ENCODE measurements at regions not wholly inside any gene's neighbourhood (a gene's known extent, or its start where the extent isn't known, plus 50 kb on each side); places are given as distances from the start of the nearest gene placed in this dataset.

DNA sequence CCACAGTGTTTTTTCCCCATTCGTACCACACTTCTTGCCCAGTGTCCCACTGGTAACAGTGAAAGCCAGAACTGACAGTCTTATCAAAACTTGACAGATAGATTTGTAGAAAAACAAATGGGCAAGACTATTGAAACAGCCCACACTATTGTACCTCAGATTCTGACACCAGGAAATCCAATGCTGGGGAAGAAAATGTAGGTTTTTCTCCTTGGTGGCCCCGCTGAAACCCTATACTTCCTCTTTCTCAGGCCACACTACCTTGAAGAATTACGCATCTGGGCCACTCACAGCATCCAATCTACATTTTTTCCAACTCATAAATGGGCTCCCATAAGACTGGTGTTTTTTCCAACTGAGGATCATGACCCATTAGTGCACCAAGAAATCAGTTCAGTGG, 90.9 kb upstream of the HDDC2 start:
- no peak overlapping the region for H3K27ac ChIP-seq
- H3K27me3 ChIP-seq = no peaks in the 10 kb centered on the region
- no peaks in the 10 kb centered on the region for H3K9me3 ChIP-seq
- H3K36me3 ChIP-seq = no peaks in the 10 kb centered on the region
- no peaks in the 10 kb centered on the region for H3K4me1 ChIP-seq
- TF ChIP-seq, protein P1, sequence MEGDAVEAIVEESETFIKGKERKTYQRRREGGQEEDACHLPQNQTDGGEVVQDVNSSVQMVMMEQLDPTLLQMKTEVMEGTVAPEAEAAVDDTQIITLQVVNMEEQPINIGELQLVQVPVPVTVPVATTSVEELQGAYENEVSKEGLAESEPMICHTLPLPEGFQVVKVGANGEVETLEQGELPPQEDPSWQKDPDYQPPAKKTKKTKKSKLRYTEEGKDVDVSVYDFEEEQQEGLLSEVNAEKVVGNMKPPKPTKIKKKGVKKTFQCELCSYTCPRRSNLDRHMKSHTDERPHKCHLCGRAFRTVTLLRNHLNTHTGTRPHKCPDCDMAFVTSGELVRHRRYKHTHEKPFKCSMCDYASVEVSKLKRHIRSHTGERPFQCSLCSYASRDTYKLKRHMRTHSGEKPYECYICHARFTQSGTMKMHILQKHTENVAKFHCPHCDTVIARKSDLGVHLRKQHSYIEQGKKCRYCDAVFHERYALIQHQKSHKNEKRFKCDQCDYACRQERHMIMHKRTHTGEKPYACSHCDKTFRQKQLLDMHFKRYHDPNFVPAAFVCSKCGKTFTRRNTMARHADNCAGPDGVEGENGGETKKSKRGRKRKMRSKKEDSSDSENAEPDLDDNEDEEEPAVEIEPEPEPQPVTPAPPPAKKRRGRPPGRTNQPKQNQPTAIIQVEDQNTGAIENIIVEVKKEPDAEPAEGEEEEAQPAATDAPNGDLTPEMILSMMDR (IDR thresholded peaks at IDR 0.05) = no peak
- TF ChIP-seq POLR2A (IDR thresholded peaks at IDR 0.05) = no peak
- no peak for TF ChIP-seq POLR2AphosphoS5 (IDR thresholded peaks at IDR 0.05; ENCODE audit: insufficient read depth in 1 of 2, low read depth in 1 of 2)
- intact Hi-C loops (cut with DNase I) = no loop called here
- no peak for DNase-seq (ENCODE audit: extremely low spot score in 2 of 2)
- no peak overlapping the region for H3K4me3 ChIP-seq

GRCh38 chr6:125393449-125393858, 91.7 kb upstream of the HDDC2 start:
- Histone ChIP-seq H3K4me1 (no peaks in the 10 kb centered on the region), H3K4me3 (no peak overlapping the region), H3K27ac (no peak overlapping the region), H3K9me3 (no peaks in the 10 kb centered on the region), H3K27me3 (no peaks in the 10 kb centered on the region), H3K36me3 (no peaks in the 10 kb centered on the region)
- TF ChIP-seq, protein P1 (IDR thresholded peaks at IDR 0.05) = no peak
- TF ChIP-seq POLR2AphosphoS5 (IDR thresholded peaks at IDR 0.05; ENCODE audit: insufficient read depth in 1 of 2, low read depth in 1 of 2) = no peak
- no peak for TF ChIP-seq POLR2A (IDR thresholded peaks at IDR 0.05)
- DNase-seq (ENCODE audit: extremely low spot score in 2 of 2) = no peak
- intact Hi-C loops (cut with DNase I) = no loop called here

GRCh38 chr6:125406741-125407140, 105.0 kb upstream of the HDDC2 start:
- no peak overlapping the region for H3K27ac ChIP-seq
- no peak for TF ChIP-seq POLR2AphosphoS5 (IDR thresholded peaks at IDR 0.05; ENCODE audit: insufficient read depth in 1 of 2, low read depth in 1 of 2)
- TF ChIP-seq POLR2A (IDR thresholded peaks at IDR 0.05) = no peak
- TF ChIP-seq, protein P1 (IDR thresholded peaks at IDR 0.05) = no peak
- no peak overlapping the region for H3K4me3 ChIP-seq
- no peaks in the 10 kb centered on the region for H3K4me1 ChIP-seq
- H3K27me3 ChIP-seq = no peaks in the 10 kb centered on the region
- no peaks in the 10 kb centered on the region for H3K36me3 ChIP-seq
- DNase-seq (ENCODE audit: extremely low spot score in 2 of 2) = no peak
- no peaks in the 10 kb centered on the region for H3K9me3 ChIP-seq
- intact Hi-C loops (cut with DNase I) = no loop called here

- intact Hi-C loops (cut with DNase I) = no loop called here
- TF ChIP-seq POLR2AphosphoS5 (IDR thresholded peaks at IDR 0.05; ENCODE audit: insufficient read depth in 1 of 2, low read depth in 1 of 2) (no peak), POLR2A (IDR thresholded peaks at IDR 0.05) (no peak)
- TF ChIP-seq, protein P1 (IDR thresholded peaks at IDR 0.05) = no peak
- H3K4me1 ChIP-seq = no peaks in the 10 kb centered on the region
- H3K4me3 ChIP-seq = no peak overlapping the region
- H3K36me3 ChIP-seq = no peaks in the 10 kb centered on the region
- no peak for DNase-seq (ENCODE audit: extremely low spot score in 2 of 2)
- H3K27ac ChIP-seq = no peak overlapping the region
- H3K27me3 ChIP-seq = no peaks in the 10 kb centered on the region
- no peaks in the 10 kb centered on the region for H3K9me3 ChIP-seq
These were observed 112.7 kb upstream of the HDDC2 start for GRCh38 chr6:125414507-125414906.

- H3K4me1 ChIP-seq = no peaks in the 10 kb centered on the region
- no peaks in the 10 kb centered on the region for H3K36me3 ChIP-seq
- H3K4me3 ChIP-seq = no peak overlapping the region
- H3K27ac ChIP-seq = no peak overlapping the region
- DNase-seq (ENCODE audit: extremely low spot score in 2 of 2) = no peak
- TF ChIP-seq, protein P1 (IDR thresholded peaks at IDR 0.05) = no peak
- no peak for TF ChIP-seq POLR2A (IDR thresholded peaks at IDR 0.05)
- no peak for TF ChIP-seq POLR2AphosphoS5 (IDR thresholded peaks at IDR 0.05; ENCODE audit: insufficient read depth in 1 of 2, low read depth in 1 of 2)
- H3K27me3 ChIP-seq = no peaks in the 10 kb centered on the region
- intact Hi-C loops (cut with DNase I) = no loop called here
- H3K9me3 ChIP-seq = no peaks in the 10 kb centered on the region
These were observed 114.1 kb upstream of the HDDC2 start for GRCh38 chr6:125415913-125416312.

Measured in vagina (tissue), 2 donors.